ENCODE measurements at regions not wholly inside any gene's neighbourhood (a gene's known extent, or its start where the extent isn't known, plus 50 kb on each side); places are given as distances from the start of the nearest gene placed in this dataset.
"Not testable (repeated sequence)": the region's sequence is repeated elsewhere in the genome, so short reads cannot be mapped to it uniquely, and the experiment has no call there.

DNA sequence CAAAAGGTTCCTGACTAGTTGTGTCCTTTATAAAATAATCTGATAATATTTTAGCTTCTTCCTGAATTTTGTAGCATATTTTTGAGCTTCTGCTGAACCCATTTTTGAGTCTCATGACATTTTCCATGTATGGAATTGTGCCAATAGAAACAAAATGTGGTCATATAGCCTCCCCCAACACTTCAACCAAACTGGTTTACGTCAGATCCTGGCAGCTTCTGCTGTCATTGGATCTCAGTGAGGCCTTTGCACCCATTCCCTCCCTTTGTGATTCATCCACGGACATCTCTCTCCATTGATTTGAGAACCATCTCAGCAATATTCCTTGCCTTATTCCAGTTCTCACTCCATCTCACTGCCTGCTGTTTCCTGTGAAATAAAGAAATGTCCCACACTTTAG, 128.0 kb downstream of the GPCPD1 start:
- TF ChIP-seq, protein P1, sequence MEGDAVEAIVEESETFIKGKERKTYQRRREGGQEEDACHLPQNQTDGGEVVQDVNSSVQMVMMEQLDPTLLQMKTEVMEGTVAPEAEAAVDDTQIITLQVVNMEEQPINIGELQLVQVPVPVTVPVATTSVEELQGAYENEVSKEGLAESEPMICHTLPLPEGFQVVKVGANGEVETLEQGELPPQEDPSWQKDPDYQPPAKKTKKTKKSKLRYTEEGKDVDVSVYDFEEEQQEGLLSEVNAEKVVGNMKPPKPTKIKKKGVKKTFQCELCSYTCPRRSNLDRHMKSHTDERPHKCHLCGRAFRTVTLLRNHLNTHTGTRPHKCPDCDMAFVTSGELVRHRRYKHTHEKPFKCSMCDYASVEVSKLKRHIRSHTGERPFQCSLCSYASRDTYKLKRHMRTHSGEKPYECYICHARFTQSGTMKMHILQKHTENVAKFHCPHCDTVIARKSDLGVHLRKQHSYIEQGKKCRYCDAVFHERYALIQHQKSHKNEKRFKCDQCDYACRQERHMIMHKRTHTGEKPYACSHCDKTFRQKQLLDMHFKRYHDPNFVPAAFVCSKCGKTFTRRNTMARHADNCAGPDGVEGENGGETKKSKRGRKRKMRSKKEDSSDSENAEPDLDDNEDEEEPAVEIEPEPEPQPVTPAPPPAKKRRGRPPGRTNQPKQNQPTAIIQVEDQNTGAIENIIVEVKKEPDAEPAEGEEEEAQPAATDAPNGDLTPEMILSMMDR (IDR thresholded peaks at IDR 0.05; ENCODE audit: low read depth, low read length): no peak
- peak; percentile 30 to 68 for DNase-seq (ENCODE audit: low read depth in 2 of 2)
- no peak overlapping the region for H3K4me3 ChIP-seq (replicated peaks in 1 of 2; ENCODE audit: low read depth in 2 of 2, low read length in 2 of 2)

DNA sequence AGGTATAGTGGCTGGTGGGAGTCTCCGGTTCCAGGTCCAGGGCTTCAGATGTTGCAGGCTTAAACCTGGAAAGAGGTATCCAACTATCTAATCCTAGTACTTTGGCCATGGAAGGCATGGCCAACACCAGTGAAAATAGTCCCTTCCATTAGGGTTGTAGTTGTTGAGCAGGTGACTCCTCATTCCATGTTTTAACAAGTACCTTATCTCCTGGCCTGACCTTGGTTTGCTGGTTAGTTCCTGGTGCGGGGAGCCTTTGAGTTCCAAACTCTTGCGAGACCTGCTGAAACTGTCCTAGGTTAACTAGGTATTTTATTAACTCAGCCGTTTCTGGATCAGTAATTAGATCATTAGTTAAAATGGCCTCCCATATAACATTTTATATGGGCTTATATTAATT, 128.9 kb downstream of the GPCPD1 start:
- H3K4me3 ChIP-seq (replicated peaks in 1 of 2; ENCODE audit: low read depth in 2 of 2, low read length in 2 of 2): no peak overlapping the region
- TF ChIP-seq, protein P1 (IDR thresholded peaks at IDR 0.05; ENCODE audit: low read depth, low read length): no peak
- DNase-seq (ENCODE audit: low read depth in 2 of 2): no peak

DNA sequence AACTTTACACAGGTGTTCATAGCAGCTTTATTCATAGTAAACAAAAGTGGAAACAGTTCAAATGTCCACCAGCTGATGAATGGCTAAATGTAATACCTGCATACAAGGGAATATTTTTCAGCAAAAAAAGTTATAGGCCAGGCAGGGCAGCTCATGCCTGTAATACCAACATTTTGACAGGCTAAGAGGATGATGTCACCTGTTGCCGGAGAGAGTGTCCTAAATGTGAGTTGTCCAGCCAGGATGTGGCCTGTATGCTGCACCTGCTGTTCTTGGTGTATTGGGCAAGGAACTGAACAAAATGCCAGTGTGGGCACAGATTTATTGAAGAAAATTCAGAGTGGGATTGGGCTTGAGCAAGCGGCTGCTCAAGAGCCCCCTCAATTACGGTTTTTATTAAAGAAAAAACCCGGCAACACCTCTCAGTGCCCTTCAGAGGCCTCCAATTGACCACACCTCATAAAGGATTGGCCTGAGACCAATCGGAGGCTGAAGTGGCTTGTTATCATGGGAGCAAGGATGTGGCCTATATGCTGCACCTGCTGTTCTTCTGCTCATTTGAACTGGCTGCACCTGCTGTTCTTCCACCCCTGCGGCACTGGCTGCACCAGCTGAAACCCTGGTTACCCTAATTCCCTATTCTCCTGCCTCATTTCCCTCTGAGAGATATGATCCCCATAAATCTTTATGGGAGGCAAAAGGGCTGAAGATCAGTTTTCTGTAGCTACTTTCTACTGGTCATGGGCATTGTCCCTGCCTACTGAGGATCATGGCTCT, 129.8 kb downstream of the GPCPD1 start:
- no peak for DNase-seq (ENCODE audit: low read depth in 2 of 2)
- no peak overlapping the region for H3K4me3 ChIP-seq (replicated peaks in 1 of 2; ENCODE audit: low read depth in 2 of 2, low read length in 2 of 2)
- TF ChIP-seq, protein P1 (IDR thresholded peaks at IDR 0.05; ENCODE audit: low read depth, low read length): no peak

DNA sequence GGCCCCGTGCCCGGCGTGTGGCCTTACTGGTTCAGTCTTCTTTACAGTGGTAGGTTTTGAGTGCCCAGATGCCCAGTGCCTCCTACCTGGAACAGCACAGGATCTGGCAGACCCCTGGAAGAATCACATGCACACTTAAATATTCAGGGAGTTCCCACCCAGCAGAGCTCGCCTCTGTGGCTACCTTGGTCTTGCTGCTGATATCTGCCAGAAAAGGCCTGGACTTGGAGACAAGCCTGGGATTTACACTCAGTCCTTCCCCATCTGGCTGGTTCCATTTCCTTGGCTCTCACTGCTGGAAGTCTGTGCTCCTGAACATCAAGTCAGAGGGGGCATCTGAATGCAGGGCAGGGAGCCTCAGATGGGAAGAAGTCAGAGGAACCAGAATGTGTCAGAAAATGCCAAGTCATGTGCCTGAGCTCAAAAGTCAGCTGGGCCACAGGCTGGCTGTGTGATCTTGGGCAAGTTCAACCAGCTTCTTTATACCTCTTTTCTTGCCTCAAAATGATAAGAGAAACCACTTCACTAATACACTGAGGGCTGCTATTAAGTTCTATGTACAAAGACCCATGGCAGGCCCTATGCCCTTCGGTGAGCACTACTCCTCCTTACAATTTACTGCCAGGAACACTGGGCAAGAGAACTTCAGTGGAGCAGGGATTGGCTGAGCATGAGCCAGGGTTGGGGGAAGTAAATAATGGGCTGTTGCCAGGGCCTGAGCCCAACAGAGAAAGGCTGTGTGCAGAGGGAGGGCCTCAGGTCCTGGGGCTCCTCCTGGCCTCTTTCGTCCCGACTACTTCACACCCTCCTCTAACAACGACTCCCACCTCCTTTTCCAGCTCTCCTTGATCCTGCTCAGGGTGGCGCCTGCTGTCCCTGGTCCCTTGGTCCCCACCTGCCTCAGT, 135.9 kb downstream of the GPCPD1 start:
- TF ChIP-seq, protein P1 (IDR thresholded peaks at IDR 0.05; ENCODE audit: low read depth, low read length): no peak
- no peak overlapping the region for H3K4me3 ChIP-seq (replicated peaks in 1 of 2; ENCODE audit: low read depth in 2 of 2, low read length in 2 of 2)
- DNase-seq (ENCODE audit: low read depth in 2 of 2): no peak

DNA sequence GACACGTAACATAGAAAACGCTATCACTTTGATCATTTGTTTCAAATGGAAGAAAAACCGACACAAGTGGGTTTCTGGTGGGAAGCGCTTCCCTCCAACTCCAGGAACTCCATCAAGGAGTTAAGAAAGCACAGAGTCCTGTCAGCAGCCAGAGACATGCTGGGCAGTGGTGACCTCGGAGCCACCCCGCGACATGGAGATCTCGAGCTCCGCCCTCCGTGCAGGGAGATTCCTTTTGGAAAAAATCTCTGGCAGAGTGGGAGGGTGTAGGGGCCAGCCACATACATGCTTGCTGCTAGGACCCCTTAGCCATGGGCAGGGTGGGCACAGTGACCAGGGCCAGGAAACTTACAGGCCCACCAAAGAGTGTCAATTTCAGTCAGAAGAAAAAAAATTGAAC, 138.9 kb downstream of the GPCPD1 start:
- not testable (repeated sequence) for H3K4me3 ChIP-seq (replicated peaks in 1 of 2; ENCODE audit: low read depth in 2 of 2, low read length in 2 of 2); DNase-seq (ENCODE audit: low read depth in 2 of 2)

DNA sequence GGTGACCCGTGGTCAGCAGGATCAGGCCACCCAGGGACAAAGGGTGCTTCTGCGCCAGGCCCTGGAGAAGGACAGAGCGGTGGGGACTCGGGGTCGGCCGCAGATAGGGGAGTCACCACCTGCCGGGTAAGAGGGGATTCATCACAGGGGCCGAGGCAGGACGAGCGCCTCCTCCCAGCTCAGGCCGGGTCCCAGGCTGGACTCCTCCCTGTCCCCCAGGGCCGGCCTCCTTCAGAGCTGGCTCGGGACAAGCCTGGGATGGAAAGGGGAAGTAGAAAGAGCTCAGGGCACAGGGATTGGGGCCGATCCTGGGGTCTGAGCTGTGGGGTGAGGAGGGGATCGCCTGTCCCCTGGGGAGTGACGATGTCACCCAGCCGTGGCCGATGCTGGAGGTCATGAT, 139.4 kb downstream of the GPCPD1 start:
- no peak overlapping the region for H3K4me3 ChIP-seq (replicated peaks in 1 of 2; ENCODE audit: low read depth in 2 of 2, low read length in 2 of 2)
- TF ChIP-seq, protein P1 (IDR thresholded peaks at IDR 0.05; ENCODE audit: low read depth, low read length): no peak
- no peak for DNase-seq (ENCODE audit: low read depth in 2 of 2)

DNA sequence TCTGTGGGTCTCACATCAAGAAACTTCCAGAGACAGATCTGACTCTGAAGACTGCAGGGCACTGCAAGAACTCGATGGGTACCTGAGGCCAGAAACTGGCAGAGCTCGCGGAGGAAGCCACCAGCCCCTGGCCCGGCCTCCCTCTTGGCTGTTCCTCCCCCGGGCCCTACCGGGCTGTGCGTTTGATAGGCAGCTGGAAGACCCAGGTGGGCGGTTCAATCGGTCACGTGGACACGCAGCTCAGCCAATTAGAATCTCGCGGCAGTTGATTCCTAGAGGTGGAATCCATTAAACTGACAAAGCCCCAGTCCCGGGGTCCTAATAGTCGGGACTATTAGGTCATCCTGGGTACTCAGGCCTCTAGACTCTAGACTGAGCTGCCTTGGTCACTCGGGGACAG, 139.9 kb downstream of the GPCPD1 start:
- no peak overlapping the region for H3K4me3 ChIP-seq (replicated peaks in 1 of 2; ENCODE audit: low read depth in 2 of 2, low read length in 2 of 2)
- no peak for DNase-seq (ENCODE audit: low read depth in 2 of 2)
- TF ChIP-seq, protein P1 (IDR thresholded peaks at IDR 0.05; ENCODE audit: low read depth, low read length): no peak
